ENCODE measurements at regions not wholly inside any gene's neighbourhood (a gene's known extent, or its start where the extent isn't known, plus 50 kb on each side); places are given as distances from the start of the nearest gene placed in this dataset.

- no peak for DNase-seq
Observed at GRCh38 chr14:71203306-71203705, 296.0 kb downstream of the PCNX1 start.

DNA sequence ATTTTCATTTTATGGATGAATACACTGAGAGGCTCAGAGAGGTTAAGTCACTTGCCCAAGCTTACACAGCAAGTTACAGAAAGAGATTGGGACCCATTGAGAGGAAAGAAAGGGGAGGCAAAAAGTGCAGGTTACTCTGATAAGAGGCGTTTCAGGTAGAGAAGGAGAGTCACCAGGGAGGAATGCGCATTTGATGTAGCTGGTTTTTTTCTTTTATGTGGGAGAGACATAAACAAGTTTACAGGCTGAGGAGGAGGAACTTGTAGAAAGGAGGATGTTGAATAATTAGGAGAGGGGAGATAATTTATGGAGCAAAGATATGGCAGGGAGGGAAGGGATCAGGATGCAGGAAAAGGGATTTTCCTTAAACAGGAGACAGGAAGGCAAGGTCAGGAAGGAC, 297.0 kb downstream of the PCNX1 start:
- no peak for DNase-seq

DNA sequence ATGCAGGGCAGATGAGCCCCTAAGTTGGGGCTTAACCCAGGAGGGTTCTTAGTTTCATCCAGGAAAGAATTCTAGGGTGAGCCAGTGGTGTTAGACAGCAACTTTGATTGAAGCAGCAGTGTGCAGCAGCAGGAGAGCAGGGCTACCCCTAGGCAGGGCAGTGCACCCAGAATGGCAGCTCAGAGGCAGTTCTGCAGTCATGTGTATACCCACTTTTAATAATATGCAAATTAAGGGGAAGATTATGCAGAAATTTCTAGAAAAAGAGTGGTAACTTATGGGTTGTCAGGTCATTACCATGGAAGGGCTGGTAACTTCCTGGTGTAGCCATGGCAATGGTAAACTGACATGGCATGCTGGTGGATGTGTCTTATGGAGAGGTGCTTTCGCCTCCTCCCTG, 297.5 kb downstream of the PCNX1 start:
- no peak for DNase-seq

- no peak for DNase-seq
Observed at GRCh38 chr14:71206123-71206522, 298.9 kb downstream of the PCNX1 start.

DNA sequence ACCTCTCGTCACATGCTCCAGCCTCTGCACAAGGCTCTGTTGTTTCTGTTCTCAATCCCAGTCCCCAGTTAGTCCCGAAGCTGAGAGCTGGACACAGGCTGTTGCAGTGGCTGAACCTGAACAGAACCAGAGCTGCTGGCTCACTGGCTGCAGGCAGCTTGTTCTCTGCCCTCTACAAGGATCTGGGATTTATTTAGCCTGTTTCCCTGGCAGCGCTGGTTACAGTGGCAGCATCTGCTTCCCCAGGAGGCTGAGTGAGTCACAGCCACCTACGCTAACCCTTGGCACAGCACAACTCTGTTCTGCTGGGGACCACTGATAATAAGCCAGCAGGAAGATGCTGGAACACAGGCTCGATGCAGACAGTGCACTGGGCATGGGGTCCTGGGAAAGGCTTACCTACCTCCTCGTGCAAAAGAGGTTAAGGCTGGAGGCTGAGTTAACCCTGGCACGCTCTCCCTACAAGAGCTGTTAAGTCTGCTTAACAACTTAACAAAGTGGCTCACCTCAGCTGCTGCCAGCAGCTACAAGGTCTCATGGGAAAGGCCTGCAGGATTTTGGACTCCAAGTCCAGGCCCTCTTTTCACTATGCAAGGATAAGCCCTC, 299.6 kb downstream of the PCNX1 start:
- DNase-seq = no peak

DNA sequence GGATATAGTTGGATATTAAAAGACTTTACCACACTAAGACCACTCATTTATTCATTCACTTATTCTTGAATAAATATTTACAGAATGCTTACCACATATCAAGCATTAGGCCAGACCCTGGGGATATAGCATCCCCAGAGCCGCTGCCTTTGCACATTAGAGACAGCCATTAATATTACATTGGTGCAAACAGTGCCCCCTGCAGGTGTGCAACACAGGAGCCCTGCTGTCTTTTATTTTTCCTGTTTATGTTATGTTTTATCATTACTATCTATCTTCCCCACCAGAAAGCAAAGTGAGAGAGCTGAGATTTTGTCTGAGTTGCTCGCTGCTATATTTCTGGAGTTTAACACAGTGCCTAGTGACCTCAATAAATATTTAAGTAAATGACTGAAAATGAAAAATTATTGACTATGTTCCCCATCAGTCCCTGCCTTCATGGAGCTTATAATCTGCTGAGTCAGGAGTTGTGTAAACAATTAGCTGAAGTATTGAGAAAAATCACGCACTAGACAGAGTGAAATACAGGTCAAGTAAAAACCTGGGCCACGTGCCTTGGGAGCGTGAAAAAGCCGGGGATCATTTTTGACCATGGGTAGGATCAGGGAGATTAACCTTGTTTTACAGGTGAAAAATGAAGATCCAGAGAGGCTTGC, 301.6 kb downstream of the PCNX1 start:
- DNase-seq = no peak

GRCh38 chr14:71209888-71210287, 302.6 kb downstream of the PCNX1 start:
- no peak for DNase-seq

GRCh38 chr14:71212093-71212492, 304.8 kb downstream of the PCNX1 start:
- no peak for DNase-seq

DNA sequence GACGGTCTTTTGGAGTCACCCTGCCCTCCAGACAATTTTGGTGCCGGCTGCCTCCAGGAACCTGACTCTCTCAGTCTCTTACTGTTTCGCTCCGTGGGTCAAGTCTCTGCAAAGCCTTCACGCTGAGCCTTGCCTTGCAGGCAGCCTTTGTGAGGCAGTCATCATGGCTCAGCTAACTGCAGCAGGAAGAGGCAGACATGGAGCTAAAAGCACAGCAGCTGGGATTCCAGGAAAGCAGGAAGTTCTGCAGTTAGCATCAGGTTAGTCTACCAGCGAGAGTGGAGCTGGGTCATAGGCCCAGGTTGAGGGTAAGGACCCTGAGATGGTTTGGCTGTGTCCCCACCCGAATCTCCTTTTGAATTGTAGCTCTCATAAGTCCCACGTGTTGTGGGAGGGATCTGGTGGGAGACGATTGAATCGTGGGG, 305.4 kb downstream of the PCNX1 start:
- no peak for DNase-seq

- no peak for DNase-seq
Observed at GRCh38 chr14:71214241-71214640, 307.0 kb downstream of the PCNX1 start.

- DNase-seq = no peak
Observed at GRCh38 chr14:71220462-71220861, 313.2 kb downstream of the PCNX1 start.

GRCh38 chr14:71221119-71221518, 313.9 kb downstream of the PCNX1 start:
- no peak for DNase-seq

GRCh38 chr14:71225113-71225512, 317.9 kb downstream of the PCNX1 start:
- no peak for DNase-seq

DNA sequence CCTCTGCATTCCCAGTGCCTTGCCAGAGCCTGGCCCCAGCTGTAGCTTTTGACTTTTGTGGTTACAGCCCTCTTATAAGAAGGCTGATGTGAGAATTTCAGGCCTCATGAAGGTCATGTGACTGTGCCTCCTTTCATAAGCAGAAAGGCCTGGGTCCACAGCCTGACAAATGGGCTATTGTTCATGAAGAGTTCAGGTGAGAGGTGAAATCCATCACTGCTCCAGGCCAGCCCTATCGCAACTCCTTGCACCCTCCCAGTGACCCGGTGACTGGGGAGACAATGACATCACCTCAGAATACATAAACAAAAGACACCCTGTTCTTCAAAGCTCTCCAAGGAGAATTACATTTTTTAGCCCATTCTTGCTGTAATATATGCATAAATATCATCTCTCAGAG, 321.5 kb downstream of the PCNX1 start:
- no peak for DNase-seq

DNA sequence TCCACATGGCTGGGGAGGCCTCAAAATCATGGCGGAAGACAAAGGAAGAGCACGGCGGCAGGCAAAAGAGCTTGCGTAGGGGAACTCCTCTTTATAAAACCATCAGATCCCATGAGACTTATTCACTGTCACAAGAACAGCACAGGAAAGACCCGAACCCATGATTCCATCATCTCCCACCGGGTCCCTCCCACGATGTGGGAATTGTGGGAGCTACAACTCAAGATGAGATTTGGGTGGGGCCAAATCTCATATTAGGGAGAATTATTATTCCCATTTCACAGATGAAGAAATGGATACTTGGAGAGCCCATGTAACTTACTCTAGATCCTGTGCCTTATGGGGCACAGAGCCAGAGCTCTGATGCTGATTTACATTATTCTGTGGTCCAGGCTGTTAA, 322.6 kb downstream of the PCNX1 start:
- DNase-seq = no peak

DNA sequence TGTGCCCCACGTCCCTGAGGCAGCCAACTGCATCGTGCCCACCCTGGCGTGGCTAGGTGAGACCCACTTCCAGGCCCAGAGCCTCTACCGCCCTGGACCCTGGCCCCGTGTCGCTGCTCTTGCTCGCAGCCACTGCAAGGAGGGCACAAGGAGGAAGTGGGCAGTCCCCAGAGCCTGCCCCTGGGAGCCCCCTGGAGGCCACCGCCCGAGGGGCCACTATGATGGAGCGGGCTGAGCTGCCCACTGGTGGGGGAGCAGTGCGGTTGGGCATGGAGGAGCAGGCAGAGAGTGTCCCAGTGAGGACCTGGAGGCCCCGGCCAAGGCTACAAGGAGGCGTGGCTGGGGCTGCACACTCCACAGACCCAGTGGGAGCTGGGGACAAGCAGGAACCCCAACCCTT, 323.6 kb downstream of the PCNX1 start:
- DNase-seq = no peak

- no peak for DNase-seq
Observed at GRCh38 chr14:71231521-71232393, 324.5 kb downstream of the PCNX1 start.

GRCh38 chr14:71232506-71232905, 325.2 kb downstream of the PCNX1 start:
- DNase-seq = no peak

- no peak for DNase-seq
Observed at GRCh38 chr14:71235875-71236274, 328.6 kb downstream of the PCNX1 start.

GRCh38 chr14:71236487-71236886, 329.2 kb downstream of the PCNX1 start:
- DNase-seq = no peak

DNA sequence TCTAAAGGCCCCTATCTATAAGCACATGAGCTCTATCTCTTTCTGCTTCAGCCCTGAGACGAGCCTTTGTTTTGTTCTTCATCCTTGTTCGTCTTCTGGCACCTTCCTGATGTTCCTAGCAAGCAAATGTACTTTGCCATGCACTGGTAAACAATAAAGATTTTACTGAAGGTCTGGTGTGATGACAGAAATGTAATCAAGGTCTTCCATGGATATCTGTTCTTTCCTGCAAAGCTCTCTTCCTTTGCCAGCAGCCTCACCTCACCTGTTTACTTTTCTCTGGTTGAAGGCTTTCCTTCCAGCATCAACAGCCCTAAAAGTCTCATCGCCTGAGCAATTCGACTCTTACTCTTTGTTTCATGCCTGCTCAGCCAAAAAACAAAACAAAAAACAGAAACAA, 330.3 kb downstream of the PCNX1 start:
- no peak for DNase-seq

GRCh38 chr14:71238835-71239234, 331.6 kb downstream of the PCNX1 start:
- no peak for DNase-seq

- DNase-seq = no peak
Observed at GRCh38 chr14:71240171-71240570, 332.9 kb downstream of the PCNX1 start.

- DNase-seq = no peak
Observed at GRCh38 chr14:71240866-71241520, 333.7 kb downstream of the PCNX1 start.
